Adrenal gland (tissue), 5 donors: ENCODE measurements at regions not wholly inside any gene's neighbourhood (a gene's known extent, or its start where the extent isn't known, plus 50 kb on each side); places are given as distances from the start of the nearest gene placed in this dataset.

Source experiments
- POLR2A ChIP-seq, 2 donors: fragments of 450-650 bp; IDR thresholded peaks; one replicate each; pipeline ENCODE4 v1.6.1; 2017; ENCODE audit warnings: antibody characterized with exemption in 2 of 2, mild to moderate bottlenecking in 2 of 2, moderate library complexity in 1 of 2
- TF ChIP-seq, protein P1 (sequence below), 6 experiments: fragments of 450-650 bp in 4 of 6; fragments of 200-600 bp in 2 of 6; sonication (generic) in 1 of 6; IDR thresholded peaks; 1 replicate in 5 of 6; 2 replicates in 1 of 6; pipeline versions ENCODE4 v1.5.1 to v1.8.0; 2016 to 2021; ENCODE audit warnings: antibody characterized with exemption in 6 of 6, mild to moderate bottlenecking in 2 of 6, moderate library complexity in 1 of 6
- donor health status: DM: no; HTN: no; CAD: no.

DNA sequence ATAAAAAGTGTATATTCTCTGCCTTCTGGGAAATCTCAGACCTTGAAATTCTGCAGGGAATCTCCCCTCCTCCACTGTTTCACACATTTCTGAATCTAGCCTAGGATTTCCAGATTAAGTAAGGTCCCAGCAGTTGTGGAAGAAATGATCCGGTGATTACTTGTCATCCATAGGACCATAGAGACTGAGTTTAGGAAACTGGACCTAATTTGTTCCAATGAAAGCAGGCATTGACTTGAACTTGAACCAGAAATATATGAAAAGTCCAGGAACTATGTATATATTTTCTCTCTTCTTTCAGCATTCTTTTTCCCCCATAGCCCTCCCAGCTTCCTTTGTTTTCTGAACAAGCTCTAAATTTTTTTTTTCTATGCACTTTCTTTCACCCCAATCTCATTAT is 149.5 kb upstream of the SPAG17 start:
- TF ChIP-seq POLR2A (IDR thresholded peaks at IDR 0.05) = no peak
- TF ChIP-seq, protein P1, sequence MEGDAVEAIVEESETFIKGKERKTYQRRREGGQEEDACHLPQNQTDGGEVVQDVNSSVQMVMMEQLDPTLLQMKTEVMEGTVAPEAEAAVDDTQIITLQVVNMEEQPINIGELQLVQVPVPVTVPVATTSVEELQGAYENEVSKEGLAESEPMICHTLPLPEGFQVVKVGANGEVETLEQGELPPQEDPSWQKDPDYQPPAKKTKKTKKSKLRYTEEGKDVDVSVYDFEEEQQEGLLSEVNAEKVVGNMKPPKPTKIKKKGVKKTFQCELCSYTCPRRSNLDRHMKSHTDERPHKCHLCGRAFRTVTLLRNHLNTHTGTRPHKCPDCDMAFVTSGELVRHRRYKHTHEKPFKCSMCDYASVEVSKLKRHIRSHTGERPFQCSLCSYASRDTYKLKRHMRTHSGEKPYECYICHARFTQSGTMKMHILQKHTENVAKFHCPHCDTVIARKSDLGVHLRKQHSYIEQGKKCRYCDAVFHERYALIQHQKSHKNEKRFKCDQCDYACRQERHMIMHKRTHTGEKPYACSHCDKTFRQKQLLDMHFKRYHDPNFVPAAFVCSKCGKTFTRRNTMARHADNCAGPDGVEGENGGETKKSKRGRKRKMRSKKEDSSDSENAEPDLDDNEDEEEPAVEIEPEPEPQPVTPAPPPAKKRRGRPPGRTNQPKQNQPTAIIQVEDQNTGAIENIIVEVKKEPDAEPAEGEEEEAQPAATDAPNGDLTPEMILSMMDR (IDR thresholded peaks at IDR 0.05) = no peak
